Prostate gland (tissue), 2 donors: ENCODE measurements at regions not wholly inside any gene's neighbourhood (a gene's known extent, or its start where the extent isn't known, plus 50 kb on each side); places are given as distances from the start of the nearest gene placed in this dataset.

Experiments used
- POLR2AphosphoS5 ChIP-seq: sonication (generic); formaldehyde crosslinking; IDR thresholded peaks from one replicate; pipeline ENCODE4 v1.6.1; 2017; ENCODE audit warnings: antibody characterized with exemption
- TF ChIP-seq, protein P1 (sequence below), 4 experiments: fragments of 200-600 bp in 2 of 4; fragments of 450-650 bp in 2 of 4; sonication (generic) in 2 of 4; IDR thresholded peaks; 1 replicate in 3 of 4; 2 replicates in 1 of 4; pipeline ENCODE4 v1.5.1; 2016 to 2019; ENCODE audit warnings: antibody characterized with exemption in 4 of 4, mild to moderate bottlenecking in 2 of 4, moderate library complexity in 2 of 4

DNA sequence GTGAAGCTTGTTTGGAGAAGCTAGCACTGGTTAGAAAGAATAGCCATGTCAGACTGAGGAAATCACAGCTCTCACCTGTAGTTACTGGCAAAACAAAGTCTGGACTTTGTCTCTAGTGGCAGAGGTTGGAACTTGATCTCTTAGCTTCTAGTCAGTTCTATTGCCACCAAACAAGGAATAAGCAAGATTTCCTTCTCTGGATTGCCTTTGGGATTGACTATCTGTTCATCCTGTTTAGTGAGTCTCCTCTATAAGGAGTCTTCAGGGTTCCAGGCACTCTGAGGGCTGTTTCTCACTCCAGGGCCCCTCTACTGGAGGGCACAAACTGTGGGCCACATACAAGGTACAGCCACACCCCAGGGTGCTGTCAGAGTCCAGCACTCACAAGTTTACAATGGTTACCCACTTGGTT, 426.6 kb upstream of the THBS1 start:
- no peak for TF ChIP-seq POLR2AphosphoS5
- TF ChIP-seq, protein P1, sequence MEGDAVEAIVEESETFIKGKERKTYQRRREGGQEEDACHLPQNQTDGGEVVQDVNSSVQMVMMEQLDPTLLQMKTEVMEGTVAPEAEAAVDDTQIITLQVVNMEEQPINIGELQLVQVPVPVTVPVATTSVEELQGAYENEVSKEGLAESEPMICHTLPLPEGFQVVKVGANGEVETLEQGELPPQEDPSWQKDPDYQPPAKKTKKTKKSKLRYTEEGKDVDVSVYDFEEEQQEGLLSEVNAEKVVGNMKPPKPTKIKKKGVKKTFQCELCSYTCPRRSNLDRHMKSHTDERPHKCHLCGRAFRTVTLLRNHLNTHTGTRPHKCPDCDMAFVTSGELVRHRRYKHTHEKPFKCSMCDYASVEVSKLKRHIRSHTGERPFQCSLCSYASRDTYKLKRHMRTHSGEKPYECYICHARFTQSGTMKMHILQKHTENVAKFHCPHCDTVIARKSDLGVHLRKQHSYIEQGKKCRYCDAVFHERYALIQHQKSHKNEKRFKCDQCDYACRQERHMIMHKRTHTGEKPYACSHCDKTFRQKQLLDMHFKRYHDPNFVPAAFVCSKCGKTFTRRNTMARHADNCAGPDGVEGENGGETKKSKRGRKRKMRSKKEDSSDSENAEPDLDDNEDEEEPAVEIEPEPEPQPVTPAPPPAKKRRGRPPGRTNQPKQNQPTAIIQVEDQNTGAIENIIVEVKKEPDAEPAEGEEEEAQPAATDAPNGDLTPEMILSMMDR (IDR thresholded peaks at IDR 0.05), result peak in 2 of 4 experiments; percentile 35 to 45
